Uterus (tissue), 3 donors: ENCODE measurements at regions not wholly inside any gene's neighbourhood (a gene's known extent, or its start where the extent isn't known, plus 50 kb on each side); places are given as distances from the start of the nearest gene placed in this dataset.

ENCODE experiments used
- DNase-seq, 2 donors: peaks; one replicate each; pipeline ENCODE4 v3.0.0-alpha.2; 2019 to 2020
- H3K27ac ChIP-seq, 2 donors: fragments of 200-600 bp; sonication (generic); 1 replicate in 1 of 2; 2 replicates in 1 of 2; pipeline ENCODE4 v1.5.1; 2016 to 2018
- H3K27me3 ChIP-seq, 2 donors: fragments of 200-600 bp; sonication (generic); one replicate each; pipeline ENCODE4 v1.5.1; 2018 to 2019; ENCODE audit warnings: control low read depth in 1 of 2
- H3K36me3 ChIP-seq, 2 donors: fragments of 200-600 bp; sonication (generic); one replicate each; pipeline ENCODE4 v1.5.1; 2019; ENCODE audit warnings: control low read depth in 1 of 2
- H3K4me1 ChIP-seq, 2 donors: fragments of 200-600 bp; sonication (generic); one replicate each; pipeline ENCODE4 v1.5.1; 2018 to 2019; ENCODE audit warnings: control low read depth in 1 of 2
- H3K4me3 ChIP-seq, 2 donors: fragments of 200-600 bp; sonication (generic); 1 replicate in 1 of 2; 2 replicates in 1 of 2; pipeline ENCODE4 v1.5.1; 2018 to 2019; ENCODE audit warnings: mild to moderate bottlenecking in 1 of 2
- H3K9me3 ChIP-seq, 2 donors: fragments of 200-600 bp; sonication (generic); one replicate each; pipeline ENCODE4 v1.5.1; 2019; ENCODE audit warnings: control low read depth in 1 of 2
- POLR2A ChIP-seq, 2 donors: fragments of 450-650 bp; IDR thresholded peaks; one replicate each; pipeline ENCODE4 v1.6.1; 2016; ENCODE audit warnings: antibody characterized with exemption in 2 of 2, mild to moderate bottlenecking in 1 of 2, moderate library complexity in 1 of 2
- intact Hi-C: fragments of 100-400 bp; cut with DNase I; formaldehyde crosslinking; loops from one replicate; pipeline ENCODE4 v1.15.1; 2023; ENCODE audit warnings: low total_unique reads
- TF ChIP-seq, protein P1 (sequence below), 4 experiments: fragments of 200-600 bp in 2 of 4; fragments of 450-650 bp in 2 of 4; sonication (generic) in 2 of 4; IDR thresholded peaks; one replicate each; pipeline ENCODE4 v1.5.1; 2016 to 2019; ENCODE audit warnings: antibody characterized with exemption in 4 of 4, mild to moderate bottlenecking in 2 of 4, moderate library complexity in 1 of 4
- donor health status: DM: yes; HTN: yes; CAD: no.

DNA sequence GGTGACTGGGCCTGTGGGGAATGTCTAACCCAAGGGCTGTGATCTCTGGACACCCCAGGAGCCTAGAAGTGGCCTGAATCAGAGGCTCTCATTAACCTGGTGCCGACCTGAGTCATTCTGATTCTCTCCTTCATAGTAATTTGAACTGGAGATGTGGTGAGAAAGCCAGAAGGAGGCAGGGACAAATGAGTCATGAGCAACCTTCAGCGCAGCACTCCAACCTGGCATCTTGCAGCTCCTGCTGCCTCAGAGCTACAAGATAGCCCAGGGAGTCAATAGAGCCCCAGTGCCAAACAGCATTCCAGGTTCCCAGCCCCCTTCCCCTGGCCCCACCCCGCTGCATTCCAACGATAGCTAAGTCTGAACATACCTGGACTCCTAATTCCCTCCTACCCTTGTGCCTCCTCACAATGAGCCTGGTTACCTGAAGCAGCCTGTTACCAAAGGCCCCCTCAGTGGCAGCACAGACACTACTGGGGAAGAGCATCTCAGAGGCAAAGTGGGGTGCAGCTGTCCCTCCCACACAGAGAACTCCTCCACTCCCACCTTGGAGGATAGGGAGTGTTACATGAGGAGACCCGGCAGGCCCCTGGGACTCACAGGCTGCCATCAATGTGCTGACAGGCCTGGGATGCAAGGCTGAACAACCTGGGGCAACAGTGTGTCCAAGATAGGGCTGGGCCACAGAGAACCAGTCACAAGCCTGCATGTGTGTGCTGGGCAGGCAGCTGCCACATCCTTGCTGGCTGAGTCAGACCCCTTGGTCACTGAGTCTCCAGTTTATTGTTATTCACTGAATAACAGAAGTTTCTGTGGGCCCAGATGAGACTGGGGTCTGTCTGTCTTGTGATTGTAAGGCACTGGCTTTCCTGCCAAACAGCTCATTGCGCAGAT lies 76.8 kb upstream of the LEP start:
- DNase-seq = no peak
- no peak overlapping the region for H3K27ac ChIP-seq
- H3K4me3 ChIP-seq = no peak overlapping the region
- H3K36me3 ChIP-seq = no peaks in the 10 kb centered on the region
- H3K4me1 ChIP-seq = peaks cover 0 to 7% of the 10 kb centered on the region in 2 donors
- no peak for TF ChIP-seq POLR2A (IDR thresholded peaks at IDR 0.05)
- TF ChIP-seq, protein P1, sequence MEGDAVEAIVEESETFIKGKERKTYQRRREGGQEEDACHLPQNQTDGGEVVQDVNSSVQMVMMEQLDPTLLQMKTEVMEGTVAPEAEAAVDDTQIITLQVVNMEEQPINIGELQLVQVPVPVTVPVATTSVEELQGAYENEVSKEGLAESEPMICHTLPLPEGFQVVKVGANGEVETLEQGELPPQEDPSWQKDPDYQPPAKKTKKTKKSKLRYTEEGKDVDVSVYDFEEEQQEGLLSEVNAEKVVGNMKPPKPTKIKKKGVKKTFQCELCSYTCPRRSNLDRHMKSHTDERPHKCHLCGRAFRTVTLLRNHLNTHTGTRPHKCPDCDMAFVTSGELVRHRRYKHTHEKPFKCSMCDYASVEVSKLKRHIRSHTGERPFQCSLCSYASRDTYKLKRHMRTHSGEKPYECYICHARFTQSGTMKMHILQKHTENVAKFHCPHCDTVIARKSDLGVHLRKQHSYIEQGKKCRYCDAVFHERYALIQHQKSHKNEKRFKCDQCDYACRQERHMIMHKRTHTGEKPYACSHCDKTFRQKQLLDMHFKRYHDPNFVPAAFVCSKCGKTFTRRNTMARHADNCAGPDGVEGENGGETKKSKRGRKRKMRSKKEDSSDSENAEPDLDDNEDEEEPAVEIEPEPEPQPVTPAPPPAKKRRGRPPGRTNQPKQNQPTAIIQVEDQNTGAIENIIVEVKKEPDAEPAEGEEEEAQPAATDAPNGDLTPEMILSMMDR (IDR thresholded peaks at IDR 0.05) = no peak
- intact Hi-C loops = no loop called here
- H3K27me3 ChIP-seq = peaks cover 22% of the 10 kb centered on the region in 2 donors
- no peaks in the 10 kb centered on the region for H3K9me3 ChIP-seq

DNA sequence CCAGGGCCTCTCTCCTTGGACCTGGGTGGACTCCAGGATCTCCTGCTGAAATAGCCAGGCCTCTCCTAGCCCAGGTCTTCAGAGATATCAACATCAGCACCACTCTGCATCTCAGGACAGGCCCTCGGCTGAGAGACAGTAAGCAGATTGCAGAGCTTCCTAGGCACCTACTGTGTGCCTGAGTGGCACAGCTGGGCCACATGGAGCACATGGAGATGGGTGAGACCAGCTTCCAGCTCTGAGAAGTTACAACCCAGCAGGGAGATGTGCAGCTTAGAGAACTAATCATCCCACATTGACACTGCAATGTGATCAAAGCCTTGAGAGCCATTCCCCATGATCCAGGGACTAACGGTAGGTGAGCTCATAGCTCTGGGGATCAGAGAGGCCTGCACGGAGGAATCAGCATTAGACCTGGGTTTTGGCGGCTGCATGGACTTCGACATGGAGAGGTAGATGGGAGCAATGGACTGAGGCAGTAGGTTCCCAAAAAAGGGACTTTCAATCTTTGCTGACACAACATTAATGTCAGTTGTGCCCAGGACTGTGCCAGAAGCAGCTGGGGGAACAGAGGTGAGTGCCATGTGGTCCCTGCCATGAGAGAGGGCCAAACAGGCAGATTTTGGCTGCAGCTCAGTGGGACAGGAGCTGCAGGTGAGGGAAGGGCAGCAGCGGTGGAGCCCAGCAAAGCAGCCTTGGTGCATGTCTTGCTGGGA lies 76.0 kb upstream of the LEP start:
- no peak overlapping the region for H3K27ac ChIP-seq
- H3K36me3 ChIP-seq = no peaks in the 10 kb centered on the region
- H3K4me1 ChIP-seq = peaks cover 0 to 7% of the 10 kb centered on the region in 2 donors
- DNase-seq = no peak
- TF ChIP-seq POLR2A (IDR thresholded peaks at IDR 0.05) = no peak
- TF ChIP-seq, protein P1 (IDR thresholded peaks at IDR 0.05) = no peak
- H3K27me3 ChIP-seq = peaks cover 22% of the 10 kb centered on the region in 2 donors
- H3K4me3 ChIP-seq = no peak overlapping the region
- intact Hi-C loops = no loop called here
- H3K9me3 ChIP-seq = no peaks in the 10 kb centered on the region

DNA sequence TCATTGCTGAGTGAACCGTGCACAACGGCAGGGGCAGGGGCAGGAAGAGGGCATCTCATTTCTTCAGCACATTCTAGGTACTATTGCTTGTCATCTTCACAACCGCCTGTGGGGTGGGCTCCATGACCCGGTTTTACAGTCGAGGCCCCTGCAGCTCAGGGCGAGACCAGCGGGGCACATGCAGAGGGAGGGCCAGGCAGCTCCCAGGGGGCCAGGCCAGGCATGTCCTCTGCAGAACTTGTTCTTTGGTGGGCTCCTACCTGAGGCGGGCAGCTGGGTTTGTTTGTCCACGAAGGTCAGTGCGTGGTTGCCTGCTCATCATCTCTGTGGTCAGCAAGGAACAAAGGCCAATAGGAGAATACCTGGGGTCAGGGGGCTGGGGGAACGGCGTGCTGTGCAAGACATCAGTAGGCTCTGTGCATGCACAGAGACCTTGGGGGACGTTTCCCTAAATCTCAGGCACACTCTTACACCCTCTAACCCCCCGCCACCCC lies 75.1 kb upstream of the LEP start:
- Histone ChIP-seq H3K36me3 (no peaks in the 10 kb centered on the region), H3K4me3 (no peak overlapping the region), H3K27ac (no peak overlapping the region), H3K4me1 (peaks cover 0 to 7% of the 10 kb centered on the region in 2 donors), H3K27me3 (peaks cover 22% of the 10 kb centered on the region in 2 donors), H3K9me3 (no peaks in the 10 kb centered on the region)
- TF ChIP-seq, protein P1 (IDR thresholded peaks at IDR 0.05) = no peak
- no peak for TF ChIP-seq POLR2A (IDR thresholded peaks at IDR 0.05)
- no peak for DNase-seq
- intact Hi-C loops = no loop called here

DNA sequence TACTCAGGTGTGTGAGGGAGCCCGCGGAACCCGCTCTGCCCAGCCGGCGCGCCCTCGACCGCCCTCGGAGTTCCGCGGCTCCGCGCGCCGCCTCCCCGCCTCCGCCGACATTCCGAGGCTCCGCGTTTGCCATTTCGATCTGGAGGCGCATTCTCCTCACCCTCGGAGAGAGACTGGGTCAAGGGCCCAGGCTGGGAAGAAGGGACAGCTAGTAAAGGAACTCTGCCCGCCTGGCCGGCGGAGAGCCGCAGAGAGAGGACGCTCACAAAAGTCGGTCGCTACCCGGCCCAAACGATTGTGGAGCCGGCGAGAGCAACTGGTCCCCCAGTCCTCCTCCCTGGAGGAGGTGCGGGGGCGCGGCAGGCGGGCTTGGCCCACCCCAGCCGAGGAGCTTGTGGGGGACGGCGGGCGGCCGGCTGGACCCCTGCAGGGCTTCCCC lies 74.5 kb upstream of the LEP start:
- H3K9me3 ChIP-seq = no peaks in the 10 kb centered on the region
- H3K36me3 ChIP-seq = no peaks in the 10 kb centered on the region
- no peak for DNase-seq
- TF ChIP-seq, protein P1 (IDR thresholded peaks at IDR 0.05) = no peak
- TF ChIP-seq POLR2A (IDR thresholded peaks at IDR 0.05) = peak in 1 of 2 donors; percentile 0
- intact Hi-C loops = no loop called here
- H3K27me3 ChIP-seq = peaks cover 22% of the 10 kb centered on the region in 2 donors
- no peak overlapping the region for H3K27ac ChIP-seq
- H3K4me3 ChIP-seq = peak overlapping the region; percentile 5 to 25
- peaks cover 0 to 7% of the 10 kb centered on the region in 2 donors for H3K4me1 ChIP-seq
